ENCODE measurements at regions not wholly inside any gene's neighbourhood (a gene's known extent, or its start where the extent isn't known, plus 50 kb on each side); places are given as distances from the start of the nearest gene placed in this dataset.

DNA sequence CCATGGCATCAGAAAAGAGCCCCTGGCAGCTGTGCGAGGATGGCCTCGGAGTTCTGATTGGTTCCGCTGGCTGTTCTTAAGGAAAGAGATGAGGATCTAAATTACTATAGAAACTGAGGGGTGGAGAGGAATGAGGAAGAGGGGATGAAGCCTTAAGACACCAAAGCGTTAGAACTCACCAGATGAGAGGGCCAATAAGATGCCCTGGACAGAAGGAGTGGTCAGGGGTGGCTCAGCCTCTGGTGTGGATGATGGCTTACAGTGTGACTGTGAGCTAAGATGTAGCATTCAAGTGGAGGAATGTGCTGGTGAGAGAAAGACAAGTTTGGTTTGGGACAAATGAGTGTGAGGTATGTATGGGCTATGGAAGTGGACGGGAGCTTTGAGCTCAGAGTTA lies 97.8 kb downstream of the ZFP36L2 start:
- TF ChIP-seq POLR2A (IDR thresholded peaks at IDR 0.05; ENCODE audit: low read depth, low read length) (no peak), TAF1 (IDR thresholded peaks at IDR 0.05; ENCODE audit: low read depth, low read length) (no peak), POLR2AphosphoS5 (IDR thresholded peaks at IDR 0.05; ENCODE audit: low read depth, low read length) (no peak), SPI1 (IDR thresholded peaks at IDR 0.05; ENCODE audit: low read depth, low read length) (no peak), POU2F2 (IDR thresholded peaks at IDR 0.05; ENCODE audit: low read depth, low read length) (no peak), PAX5 (IDR thresholded peaks at IDR 0.05; ENCODE audit: insufficient read depth, low read length, severe bottlenecking) (no peak)
